ELF-1 (cell line): ENCODE measurements at regions not wholly inside any gene's neighbourhood (a gene's known extent, or its start where the extent isn't known, plus 50 kb on each side); places are given as distances from the start of the nearest gene placed in this dataset.
"Not testable (repeated sequence)": the region's sequence is repeated elsewhere in the genome, so short reads cannot be mapped to it uniquely, and the experiment has no call there.

Experiments used
- DNase-seq: peaks from one replicate; pipeline ENCODE4 v3.0.0-alpha.2; 2016; ENCODE audit warnings: low read depth, low spot score

DNA sequence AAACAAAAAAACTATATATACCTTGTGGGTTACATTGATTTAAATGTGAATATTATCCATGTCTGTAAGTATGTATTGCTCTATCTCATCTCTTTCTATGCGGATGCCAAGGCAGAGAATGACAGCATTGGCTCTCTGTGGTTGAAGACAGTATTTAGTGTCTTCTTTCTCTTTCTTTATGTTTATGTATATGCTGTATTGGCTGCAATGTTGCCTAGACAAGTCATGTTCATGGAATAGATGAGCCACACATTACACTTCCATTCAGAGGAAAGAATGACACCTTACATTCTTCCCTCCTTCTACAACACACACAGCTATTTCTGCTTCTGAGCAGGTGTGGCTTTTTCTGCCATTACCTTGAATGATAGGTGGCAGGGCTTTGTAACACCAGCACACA is 639.4 kb upstream of the MIR17HG start:
- DNase-seq: no peak

DNA sequence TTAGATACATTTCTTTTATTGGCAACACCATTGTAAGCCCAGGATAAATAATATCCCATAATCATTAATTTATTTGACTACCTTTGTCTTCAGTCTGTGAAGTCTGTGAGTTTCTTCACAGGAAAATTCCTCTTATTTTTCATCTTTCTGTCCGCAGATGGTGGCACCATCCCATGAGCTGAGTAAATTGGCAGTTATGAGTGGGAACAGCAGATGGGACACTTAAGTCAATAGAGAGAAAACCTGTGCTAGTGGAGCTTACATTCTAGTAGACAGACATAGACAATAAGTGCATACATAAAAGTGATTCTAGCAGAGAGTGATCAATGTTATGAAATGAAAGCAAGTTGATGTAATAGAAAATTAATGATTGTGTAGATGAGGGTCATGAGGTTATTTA is 638.2 kb upstream of the MIR17HG start:
- DNase-seq: no peak

GRCh38 chr13:90710164-90710759 is 637.2 kb upstream of the MIR17HG start:
- no peak for DNase-seq

- no peak for DNase-seq
Measured at GRCh38 chr13:90713441-90714133, 633.9 kb upstream of the MIR17HG start.

- no peak for DNase-seq
Measured at GRCh38 chr13:90715485-90715884, 632.0 kb upstream of the MIR17HG start.

DNA sequence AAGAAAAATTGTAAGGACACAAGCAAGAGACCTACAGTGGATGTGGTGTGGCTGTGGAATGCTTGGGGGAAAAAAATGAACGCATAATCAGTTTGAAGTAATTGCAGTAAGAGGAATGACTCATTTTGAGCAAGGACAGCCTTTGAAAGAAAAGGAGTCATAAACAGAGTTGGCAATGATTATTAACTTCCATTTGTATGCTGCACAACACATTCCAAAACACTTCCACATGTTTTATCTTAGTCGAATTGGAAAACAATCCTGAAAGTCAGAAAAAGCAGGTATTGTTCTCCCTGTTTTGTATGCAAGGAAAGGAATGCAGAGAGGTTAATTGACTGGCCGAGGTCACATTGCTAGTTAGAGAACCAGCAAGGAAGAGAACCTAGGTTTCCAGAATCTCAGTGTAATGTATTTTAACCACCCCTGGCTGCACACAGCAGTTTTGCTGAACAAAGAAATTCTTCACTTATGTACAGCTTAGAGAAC is 630.0 kb upstream of the MIR17HG start:
- peak; percentile 43 for DNase-seq

- DNase-seq: no peak
Measured at GRCh38 chr13:90719461-90719860, 628.0 kb upstream of the MIR17HG start.

- no peak for DNase-seq
Measured at GRCh38 chr13:90721937-90722336, 625.5 kb upstream of the MIR17HG start.

- DNase-seq: no peak
Measured at GRCh38 chr13:90723381-90723780, 624.1 kb upstream of the MIR17HG start.

DNA sequence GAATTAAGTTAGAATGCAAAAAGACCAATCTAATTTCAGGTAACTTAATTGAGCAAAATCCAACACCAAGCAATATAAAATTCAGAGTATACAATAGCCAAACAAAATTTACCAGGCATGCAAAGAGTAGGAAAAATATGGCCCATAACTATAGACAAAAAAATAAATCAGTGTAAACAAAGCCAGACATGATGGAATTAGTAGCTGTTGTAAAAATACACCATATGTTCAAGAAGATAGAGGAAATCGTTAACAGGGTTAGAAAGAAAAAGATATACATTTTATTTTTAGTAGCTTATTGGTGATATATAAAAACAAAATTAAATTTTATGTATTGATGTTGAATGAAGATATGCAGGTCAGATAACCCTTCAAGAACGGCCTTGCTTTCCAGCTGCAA is 621.1 kb upstream of the MIR17HG start:
- no peak for DNase-seq

GRCh38 chr13:90732049-90732448 is 615.4 kb upstream of the MIR17HG start:
- DNase-seq: peak; percentile 19

GRCh38 chr13:90734497-90734896 is 613.0 kb upstream of the MIR17HG start:
- DNase-seq: not testable (repeated sequence)

- no peak for DNase-seq
Measured at GRCh38 chr13:90738881-90739280, 608.6 kb upstream of the MIR17HG start.

- DNase-seq: no peak
Measured at GRCh38 chr13:90740099-90740498, 607.4 kb upstream of the MIR17HG start.

DNA sequence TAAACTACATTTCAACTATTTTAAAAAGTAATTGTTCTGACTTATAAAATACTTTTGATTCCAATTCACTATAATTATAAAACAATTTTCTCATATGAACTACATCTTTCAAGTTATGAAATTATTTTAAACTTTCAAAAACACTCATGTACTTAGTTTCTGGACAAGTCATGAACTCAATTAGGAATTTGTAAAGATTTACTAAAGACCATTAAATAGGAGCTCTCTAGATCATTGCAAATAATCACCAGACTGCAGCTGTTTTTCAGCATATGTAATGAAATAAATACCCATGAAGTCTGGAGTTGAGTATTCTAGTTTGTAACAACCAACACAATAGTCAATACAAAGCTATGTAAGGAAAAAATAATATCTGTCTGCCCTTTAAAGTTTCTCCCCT is 605.1 kb upstream of the MIR17HG start:
- no peak for DNase-seq

GRCh38 chr13:90746230-90746629 is 601.3 kb upstream of the MIR17HG start:
- DNase-seq: peak; percentile 2

DNA sequence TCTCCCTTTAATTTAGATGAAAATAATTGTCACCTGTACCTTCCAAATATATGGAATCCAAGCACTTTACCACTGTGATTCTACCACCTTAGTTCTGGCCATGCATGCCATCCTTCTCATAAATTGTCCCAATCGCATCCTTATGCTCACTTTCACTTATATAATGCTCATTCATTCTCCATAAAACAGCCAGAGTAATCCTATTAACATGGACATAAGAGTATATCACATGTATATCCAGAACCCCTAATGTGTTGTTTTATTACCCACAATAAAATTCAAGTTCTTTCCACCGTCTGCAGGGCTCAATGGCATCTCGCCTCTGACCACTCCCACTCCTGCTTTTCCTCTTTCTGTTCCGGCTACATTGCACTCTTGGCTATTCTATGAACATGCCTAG is 597.5 kb upstream of the MIR17HG start:
- no peak for DNase-seq

DNA sequence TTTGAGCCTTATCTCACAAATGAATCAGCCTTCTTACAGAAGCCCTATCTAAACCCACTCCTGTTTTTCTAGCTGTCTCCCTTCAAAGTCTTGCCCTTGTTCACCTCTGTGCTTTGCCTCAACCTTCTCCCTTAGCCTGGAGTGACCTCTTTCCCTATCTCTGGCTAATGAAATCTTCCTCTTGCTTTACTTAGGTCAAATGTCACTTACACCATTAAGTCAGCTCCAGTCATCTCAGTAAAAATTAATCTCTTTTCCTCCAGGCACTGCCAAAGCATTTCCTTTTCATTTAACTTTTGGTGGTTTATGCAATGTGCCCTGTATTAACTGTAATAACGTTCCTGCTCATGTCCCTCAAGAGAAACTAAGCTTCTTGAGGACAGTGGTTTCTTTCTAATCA is 596.5 kb upstream of the MIR17HG start:
- DNase-seq: no peak

GRCh38 chr13:90752070-90752469 is 595.4 kb upstream of the MIR17HG start:
- no peak for DNase-seq

GRCh38 chr13:90757127-90757680 is 590.3 kb upstream of the MIR17HG start:
- no peak for DNase-seq

DNA sequence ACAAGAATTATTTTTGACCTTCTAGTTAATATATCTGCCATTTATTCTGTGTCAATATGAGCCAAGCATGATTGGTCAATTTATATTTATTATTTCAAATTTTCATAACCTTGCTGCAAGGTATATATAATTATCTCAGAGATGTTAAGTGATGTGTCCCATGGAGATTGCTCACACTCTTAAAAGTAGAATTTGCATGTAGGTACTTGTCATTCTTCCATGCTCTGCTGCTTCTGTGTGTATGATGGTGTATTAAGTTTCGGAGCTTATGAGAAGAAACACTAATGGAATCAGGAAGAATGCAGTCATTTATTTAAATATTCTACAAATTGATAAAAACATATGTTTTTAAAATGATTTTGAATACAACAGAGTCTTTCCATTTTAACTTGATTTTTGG is 586.8 kb upstream of the MIR17HG start:
- no peak for DNase-seq

DNA sequence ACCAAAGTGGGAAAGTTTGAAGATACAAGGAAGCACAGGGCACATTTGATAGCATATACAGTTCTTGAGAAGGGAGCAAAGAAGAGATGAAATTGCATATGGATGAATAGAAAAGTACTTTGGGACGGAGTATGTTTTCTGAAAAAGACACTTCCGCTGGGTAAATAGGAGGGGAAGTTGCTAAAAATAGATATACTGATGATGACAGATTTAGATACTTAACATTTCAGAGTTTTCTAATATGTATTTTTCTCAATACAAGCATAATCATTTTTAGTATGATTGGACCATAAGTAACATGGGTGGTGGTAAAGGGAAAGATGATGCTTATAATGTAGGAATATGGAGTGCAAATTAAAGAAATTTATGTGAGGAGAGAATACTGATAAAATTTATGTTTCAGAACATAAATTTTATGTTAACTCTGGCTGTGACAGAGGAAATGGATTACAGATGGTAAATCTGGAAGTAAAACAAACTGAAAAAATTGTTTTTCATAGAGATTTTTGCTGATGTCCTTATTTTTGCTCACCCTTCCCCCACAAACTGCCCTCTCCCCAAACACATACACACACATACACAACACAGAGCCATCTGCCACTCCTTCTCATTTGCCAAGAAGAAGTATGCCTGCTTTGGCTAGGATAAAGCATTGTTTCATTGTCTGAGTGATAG is 583.9 kb upstream of the MIR17HG start:
- no peak for DNase-seq
